GM18520 (cell line): ENCODE measurements at regions not wholly inside any gene's neighbourhood (a gene's known extent, or its start where the extent isn't known, plus 50 kb on each side); places are given as distances from the start of the nearest gene placed in this dataset.

Source experiments
- ATAC-seq: cut with Tn5 transposase; IDR thresholded peaks from one replicate; pipeline ENCODE4 v1.9.1; 2021; ENCODE audit not compliant: unreplicated experiment

DNA sequence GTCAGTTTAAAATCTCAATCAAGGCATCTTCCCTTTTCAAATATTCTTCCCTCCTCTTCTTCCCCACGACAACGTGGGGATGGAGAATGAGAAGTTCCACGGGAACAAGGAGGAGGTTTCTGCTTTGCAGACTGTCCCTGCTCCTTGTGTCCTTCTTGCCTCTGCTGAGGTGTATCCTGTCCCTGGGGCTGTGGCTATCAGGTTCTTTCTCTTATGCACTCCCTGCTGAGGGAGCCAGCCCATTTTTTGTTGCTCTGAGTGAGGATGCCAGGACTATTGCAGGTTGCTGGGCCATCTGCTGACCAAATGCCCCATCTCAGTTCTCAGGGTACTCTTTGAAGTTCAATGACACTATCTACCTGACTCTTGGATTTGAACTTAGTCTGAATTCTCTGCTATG is 533.6 kb downstream of the RNF144B start:
- no peak for ATAC-seq

DNA sequence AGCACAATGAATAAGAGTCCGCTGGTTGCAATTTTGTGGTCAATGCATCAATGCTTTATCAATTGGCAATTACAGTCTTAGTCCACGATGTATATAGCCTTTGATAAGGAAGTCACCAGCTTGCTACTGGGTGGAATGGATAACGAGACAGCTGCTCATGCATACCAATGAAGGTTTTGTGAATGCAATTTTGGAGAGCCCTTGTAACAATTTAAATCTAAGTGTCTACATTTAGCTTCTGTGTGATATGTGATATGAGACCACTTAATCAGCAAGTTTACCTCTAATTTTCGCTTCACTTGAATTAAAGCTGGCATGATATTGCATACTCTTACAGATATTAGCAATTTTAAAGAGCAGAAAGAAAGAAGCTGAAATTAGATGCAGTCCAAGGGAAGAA is 543.9 kb downstream of the RNF144B start:
- no peak for ATAC-seq

DNA sequence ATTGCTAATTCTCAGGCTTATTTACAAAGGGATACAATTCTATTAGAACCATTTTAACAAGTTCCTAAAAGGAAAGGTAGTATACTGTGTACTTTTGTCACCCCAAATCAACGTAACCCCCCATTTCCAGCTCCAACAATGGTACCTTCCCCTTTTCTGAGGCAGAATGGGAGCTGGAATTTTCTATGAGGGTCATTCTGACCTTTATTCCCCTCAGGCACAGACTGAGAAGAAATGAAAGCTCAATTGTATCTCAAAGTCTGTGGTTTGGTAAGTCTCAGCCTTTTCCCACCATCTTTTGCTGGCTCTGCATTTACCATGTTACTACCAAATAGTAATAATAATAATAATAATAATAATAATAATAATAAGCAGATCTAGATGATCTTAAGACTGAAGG is 571.0 kb downstream of the RNF144B start:
- ATAC-seq, result no peak

DNA sequence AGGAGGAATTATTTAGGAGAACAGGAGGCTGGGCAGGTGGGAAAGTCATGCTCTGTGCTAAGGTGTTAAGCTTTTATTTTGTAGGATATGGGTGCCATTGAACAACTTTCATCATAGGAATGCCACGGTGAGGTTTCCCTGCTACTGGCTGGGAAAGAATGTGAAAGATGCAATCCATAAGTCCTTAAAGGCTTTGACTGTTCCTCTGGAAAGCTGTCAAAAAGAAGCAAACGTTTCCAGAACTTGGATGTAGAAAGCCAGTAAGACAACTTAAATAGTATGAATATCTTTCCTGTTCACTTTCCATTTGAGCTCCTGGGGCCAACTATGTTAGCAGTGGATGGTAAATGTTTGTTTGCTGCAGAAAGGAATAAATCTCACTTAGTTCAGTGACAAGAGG is 574.4 kb downstream of the RNF144B start:
- no peak for ATAC-seq

DNA sequence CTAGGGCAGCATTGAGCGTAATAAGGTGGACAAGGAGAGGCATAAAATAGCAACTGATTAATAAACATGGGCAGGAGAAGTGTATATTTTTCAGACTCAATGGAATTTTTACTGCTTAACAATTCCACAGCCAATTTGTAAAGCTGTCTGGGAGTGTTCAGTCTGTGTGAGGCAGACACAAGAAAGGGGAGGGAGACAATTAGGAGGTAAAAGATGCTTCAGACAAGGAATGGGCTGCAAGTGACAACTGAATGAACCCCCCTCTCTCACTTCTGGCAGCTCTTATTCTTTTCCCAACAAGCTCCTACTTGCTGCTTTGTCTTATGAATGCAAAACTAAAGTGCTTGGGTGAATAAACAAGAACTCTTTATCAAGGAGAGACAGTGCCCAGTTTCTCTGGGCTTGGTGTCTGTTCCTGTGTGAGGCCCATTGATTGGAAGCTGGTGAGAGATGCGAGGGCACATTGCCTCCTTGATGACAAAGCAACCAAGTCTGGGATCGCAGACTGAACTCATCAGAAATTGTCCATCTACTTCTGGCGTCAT is 575.3 kb downstream of the RNF144B start:
- no peak for ATAC-seq

DNA sequence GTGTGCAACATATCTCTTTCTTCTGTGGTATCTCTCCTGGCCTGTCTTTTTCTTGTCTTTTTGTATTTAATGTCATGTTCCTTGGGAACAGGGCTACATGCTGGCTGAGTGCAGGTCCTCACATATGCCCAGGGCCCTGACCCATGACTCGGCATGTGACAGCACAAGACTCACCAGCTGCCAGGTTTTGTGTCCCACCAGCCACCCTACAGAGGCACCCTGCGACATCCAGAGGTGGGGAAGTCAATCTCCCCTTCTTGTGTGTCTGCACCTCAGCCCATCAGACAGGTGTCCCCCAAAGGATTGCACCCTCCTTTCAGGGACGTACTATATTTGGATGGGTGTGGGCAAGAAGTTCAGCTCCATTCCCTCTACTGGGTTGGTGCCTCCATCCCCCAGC is 576.3 kb downstream of the RNF144B start:
- no peak for ATAC-seq

DNA sequence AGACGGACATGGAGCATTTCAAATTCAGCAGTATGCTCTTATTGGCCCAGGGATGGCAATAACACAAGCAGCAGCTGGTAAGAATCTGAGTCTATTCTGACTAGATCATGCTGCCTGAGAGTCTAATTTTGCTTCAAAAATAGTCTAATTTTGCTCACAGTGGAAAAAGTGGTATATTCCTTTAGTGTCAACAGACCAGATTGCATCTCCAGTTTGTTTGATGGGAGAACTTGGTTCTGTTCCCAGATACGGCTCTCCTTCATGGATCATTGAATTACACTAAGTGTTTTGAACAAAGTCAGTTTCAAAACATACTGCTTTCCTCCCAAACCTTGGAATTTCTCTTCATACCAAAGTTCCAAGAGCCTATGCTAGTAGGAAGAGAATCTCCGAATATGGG is 586.1 kb downstream of the RNF144B start:
- no peak for ATAC-seq

DNA sequence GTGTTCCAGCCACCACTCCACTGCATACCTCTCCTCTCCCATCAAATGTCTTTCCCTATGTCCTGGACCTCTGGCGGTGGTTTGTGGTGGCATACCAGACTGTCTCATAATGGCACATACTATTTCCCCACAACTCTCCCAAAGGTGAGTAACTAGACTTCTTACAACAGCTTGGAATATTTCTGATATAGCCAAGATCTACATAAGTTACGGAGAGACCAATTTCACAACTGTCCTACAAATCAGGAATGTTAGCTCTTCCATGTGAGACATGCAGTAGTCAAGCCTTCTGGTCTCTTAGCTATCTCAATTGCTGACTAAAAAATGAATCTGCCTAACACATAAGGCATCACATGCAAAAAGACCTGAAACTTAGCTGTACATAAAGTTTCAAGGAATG is 588.9 kb downstream of the RNF144B start:
- no peak for ATAC-seq

DNA sequence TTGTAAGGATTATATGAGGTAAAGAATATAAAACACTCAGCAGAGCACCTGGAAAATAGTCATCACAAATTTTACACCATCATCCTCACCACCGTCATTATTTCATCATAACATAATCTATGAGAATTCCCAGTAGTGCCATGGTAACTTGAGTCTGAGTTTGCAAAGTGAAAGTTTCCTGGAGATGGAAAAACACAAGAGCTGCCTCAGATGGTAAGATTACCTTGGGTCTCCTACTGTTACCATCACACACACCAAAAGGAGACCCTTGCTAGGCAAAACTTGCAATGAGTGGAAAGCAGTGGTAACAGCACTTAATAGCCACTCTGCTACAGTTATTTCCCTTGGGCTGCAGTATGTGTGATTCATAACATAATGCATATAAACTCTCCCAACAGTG is 589.8 kb downstream of the RNF144B start:
- no peak for ATAC-seq

DNA sequence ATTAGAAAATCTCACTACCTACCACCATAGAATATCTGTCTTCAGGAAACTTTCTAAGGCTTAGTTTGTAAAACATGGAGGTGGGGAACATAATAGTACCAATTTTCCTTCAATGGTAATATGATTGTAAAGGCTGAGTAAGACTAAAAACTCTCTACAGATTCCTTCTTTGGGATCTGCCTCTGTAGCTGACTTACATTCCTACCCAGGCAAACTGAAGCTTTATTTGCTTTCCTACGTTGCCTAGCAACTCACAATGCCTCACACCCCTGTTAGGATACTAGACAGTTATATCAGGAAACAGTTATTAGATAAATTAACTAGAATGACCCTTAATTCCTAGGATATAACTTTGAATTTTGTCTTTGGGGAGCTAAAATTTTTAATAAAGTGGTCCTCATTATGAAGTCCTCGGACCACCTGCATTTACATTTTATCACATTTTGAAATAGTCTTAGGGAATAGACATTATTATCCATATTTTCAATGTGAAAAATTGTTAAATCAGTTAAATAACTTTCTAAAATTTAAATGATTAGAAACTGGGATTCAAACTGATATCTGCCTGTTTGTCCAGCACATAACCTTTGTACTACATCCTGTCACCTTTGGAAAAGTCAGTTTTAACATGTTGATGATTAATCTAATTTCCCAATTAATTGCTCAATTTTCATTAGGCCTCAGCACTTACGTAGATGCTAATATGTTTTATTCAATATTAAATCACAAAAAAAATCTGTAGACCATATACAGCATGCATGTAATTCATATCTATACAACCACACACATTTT is 591.4 kb downstream of the RNF144B start:
- no peak for ATAC-seq

DNA sequence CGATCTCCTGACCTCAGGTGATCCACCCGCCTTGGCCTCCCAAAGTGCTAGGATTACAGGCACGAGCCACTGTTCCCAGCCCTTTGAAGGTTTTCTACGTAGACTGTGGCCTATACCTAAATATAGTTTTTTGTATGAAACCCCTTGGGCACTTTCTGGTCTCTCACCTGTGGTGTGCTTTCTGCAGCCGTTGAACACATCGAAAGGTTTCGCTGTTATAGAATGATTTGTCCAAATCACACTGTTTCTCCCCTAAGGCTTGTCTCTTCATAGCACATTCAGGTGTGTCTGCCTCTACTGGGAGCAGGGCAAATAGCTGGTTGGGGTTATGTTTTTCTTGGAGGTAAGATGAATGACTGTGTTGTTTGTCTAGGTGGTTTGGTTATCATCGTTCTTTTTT is 597.9 kb downstream of the RNF144B start:
- no peak for ATAC-seq

DNA sequence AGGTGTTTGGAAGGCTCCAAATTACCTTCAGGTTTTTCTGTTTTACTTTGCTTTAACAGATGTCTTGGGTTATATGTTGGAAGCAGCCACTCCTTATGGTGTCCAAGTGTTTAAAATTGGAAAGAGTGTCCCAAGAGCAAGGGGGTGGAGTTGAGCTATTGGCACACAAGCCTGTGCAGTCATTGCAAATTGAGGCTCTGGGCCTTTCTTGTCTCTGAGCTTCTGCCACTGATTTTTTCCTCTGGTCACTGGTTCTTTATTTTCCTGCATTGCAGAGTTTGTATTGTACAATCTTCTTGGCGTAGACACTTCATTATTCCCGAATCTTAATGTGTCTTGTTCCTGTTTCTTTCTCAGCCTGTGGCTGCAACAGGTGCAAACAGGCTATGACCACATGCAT is 598.8 kb downstream of the RNF144B start:
- no peak for ATAC-seq

DNA sequence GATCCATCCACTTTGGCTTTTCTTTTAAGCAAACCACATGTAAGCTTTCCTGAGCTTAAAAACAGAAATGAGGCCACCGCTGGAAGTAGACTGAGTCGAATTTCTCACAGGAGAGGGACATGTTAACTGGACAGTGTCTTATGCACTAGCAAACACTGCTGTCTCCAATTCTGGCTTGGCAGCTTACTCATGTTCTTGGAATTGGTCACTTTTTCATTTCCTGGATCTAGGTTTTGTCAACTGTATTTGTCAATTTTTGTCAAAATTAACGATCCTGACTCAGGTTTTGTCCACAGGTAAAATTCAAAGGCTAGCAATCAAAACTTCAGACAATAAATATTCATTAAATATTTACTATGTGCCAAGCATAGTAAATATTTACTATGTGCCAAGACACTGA is 601.5 kb downstream of the RNF144B start:
- no peak for ATAC-seq

DNA sequence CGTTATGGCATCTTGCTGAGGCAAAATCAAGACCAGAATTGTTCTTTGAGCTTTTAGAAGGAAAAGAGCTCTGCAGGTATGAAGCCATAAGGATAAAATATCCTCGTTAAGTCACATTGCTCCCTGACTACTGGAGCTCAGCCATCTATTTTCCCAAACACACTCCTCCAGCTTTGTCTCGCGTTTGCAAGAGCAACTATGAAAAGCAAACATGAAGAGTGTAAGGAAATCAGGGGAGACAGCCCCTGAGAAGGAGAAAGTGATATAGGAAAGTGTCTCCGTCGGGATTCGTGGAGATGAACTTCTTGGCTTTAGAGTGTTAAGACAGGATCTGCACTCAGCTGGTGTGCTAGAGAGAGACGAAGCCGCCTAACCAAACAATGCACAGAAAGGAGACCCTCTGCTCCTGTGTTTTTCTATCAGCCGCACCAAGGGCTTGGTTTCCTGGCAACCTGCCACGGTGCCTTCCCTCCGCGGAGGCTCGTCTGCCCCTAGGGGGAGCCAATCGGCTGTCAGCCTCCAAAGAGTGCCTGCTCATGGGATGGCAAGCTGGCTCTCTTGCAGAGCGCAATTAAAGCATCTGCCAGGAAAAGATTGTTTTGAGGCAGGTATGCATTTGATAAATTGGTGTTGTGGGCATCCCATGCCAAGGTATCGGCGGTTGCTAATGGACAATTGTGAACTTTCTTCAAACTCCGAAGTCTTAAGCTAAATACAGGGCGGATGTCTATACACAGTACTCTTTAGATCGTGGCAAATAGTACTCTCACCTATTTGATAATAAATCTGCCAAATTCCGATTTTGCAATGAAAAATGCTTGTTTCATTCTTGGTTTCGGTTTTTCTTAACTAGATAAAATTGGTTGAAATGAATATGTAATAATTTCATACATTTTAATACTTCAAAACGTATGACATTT is 603.2 kb downstream of the RNF144B start:
- ATAC-seq, result no peak

DNA sequence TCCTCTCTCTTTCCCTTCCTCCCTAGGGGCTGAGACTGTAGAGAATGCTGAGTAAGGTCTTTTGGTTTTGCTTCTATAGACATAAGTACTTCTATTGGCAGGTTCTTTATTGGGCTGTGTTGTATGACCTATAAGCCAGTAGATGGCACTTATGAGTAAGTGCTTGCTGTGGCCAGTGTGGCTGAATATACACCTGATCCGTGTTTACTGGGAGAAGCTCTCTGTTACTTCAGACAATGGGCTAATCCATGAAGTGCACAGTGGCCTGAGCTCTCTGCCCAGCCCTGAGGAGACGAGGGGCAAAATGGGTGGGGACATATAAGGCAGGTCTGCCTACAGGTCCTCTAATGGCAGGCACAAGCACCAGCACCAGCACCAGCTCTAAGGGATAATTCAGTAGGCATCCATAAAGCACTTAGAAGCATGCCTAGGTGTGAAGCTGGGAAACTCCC is 610.3 kb downstream of the RNF144B start:
- ATAC-seq, result no peak

DNA sequence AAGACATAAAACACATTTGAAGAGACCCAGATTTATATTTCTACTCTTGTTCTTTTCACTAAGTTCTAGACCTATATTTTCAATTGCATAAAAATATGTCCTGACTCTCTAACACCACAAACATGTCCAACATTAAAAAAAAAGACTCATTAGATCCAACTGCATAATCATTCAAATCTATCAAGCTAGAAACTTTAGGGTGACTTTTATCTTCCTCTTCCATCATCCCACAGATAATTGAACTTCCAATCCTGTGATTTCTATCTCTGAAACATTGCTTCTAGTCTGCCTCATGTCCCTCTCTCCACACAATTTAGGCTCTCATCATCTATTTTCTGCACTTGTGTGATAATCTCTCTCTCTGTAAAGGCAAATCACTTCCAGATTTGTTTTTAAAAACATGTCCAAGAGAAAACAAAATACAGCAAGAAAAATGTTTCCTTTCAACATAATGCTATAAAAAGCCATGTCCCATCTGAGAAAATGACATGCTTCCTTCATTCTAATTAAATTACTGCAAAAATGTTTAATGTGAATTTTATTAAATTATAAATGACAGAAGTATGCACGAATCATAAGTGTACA is 615.9 kb downstream of the RNF144B start:
- ATAC-seq, result no peak

DNA sequence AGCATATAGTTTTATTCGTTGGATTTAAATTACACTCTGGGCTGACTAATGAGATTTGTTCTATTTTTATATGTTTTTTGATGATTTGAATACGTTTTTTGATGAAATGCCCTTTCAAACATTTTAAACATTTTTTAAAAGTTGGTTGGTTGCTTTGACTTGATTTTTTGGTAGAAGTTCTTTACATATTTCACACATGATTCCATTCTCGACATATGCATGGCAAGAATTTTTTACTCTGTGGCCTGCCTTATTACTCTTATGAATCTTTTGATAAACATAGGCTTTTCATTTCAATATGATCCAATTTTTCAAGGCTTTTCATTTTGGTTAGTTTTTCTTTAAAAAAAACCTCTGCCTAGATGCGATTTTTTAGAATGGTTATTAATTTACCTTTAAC is 617.0 kb downstream of the RNF144B start:
- no peak for ATAC-seq

DNA sequence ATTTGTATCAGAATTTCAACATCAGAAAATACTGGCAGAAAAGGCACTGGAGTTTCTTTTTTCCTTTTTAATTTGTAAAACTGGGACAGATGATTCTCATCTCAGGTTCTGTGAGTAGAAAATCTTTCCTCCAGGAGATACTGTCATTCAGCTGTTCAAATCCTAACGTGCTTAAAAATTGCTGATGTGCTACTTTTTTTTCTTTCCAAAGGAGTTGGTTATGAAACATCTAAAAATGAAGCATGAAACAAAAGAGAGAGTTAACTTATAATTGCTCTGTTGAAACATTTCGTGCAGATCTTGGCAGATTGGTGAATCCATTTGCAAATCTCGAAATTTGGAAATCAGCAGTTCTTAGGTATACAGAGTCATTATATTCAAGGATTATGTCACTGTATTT is 622.6 kb downstream of the RNF144B start:
- ATAC-seq, result no peak

DNA sequence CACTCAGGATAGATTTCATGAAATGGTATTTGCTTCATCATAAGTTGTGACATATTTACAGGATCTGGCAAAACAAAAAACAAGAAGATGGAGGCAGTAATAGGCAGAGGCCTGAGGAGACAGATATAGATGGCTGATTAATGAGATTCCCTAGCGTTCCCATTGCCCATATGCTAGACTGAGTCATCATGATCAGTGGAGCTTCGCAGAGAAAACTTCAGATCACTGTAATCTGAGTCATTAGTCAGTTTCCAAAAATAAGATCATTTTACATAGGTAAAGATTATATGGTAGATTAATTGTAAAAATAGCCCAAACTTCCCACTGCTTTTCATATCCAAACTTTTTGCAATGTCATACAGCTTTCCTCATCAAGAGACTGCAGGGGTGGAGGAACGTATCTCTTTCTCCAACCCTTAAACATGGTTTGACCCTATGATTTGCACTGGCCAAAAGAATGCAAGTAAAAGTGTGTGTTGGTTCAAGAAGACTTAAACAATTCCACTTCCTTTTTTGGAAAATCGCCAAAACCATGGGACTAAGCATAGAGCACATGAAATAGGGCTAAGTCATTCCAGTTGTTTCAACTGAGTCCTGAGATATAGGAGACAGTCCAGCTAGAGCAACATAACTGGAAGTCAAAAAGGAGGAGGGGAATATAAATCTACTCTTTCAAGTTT is 626.0 kb downstream of the RNF144B start:
- no peak for ATAC-seq

DNA sequence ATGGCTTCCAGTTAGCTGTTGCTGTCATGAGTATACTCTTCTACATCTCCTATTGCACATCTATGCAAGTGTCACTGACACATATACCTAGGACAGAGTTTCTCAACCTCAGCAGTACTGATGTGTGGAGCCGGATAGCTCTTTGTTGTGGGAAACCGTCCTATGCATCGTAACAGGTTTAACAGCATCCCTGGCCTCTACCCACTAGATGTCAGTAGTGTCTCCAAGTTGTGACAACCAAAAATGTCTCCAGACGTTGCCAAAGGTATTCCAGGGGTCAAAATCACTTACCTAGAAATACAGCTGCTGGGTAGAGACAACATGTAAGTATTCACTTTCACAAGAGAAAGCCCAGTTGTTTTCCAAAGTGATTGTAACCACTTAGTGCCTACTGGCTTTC is 637.6 kb downstream of the RNF144B start:
- no peak for ATAC-seq

DNA sequence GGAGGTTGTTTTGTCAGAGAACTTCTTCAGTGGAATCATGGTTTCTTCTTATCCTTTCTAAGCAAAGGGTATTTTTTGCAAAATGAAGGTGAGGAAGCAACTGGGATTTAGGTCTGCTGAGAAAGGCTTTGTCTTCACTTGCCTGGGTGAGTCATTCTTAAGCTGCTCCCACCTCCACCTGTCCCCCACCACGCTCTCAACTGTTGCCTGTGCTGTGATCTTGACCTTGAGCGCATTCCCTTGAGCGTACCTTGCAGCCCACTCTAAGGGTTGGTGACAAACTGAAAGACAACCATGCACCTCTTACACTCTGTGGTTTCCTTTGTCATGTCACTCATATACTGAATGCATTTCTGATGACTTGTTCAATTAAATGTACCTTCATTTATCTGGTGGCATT is 641.1 kb downstream of the RNF144B start:
- ATAC-seq, result no peak
